HepG2 (cell line): ENCODE measurements at regions not wholly inside any gene's neighbourhood (a gene's known extent, or its start where the extent isn't known, plus 50 kb on each side); places are given as distances from the start of the nearest gene placed in this dataset.

ENCODE experiments used
- ATAC-seq: fragments of 200-7000 bp; cut with Tn5 transposase; 3 replicates; pipeline ENCODE4 v1.9.1; 2020; ENCODE audit warnings: mild to moderate bottlenecking, moderate library complexity
- BruUV-seq: library from RNA; stranded (reverse); fragments of 400-500 nt; replicated peaks from 2 replicates; lab custom pipeline; 2021; lab: Mats Ljungman, UMichigan
- CTCF ChIA-PET: fragments of 300-600 bp; formaldehyde crosslinking; extraction: SDS; loops from one replicate; lab custom pipeline; 2021; ENCODE audit warnings: low total read pairs, inconsistent platforms, low intra/inter-chr PET ratio; lab: Yijun Ruan, JAX
- POLR2A ChIA-PET: fragments of 350-600 bp; sonication (Branson Sonifier 250); formaldehyde crosslinking; loops from one replicate; lab custom pipeline; 2020; ENCODE audit warnings: antibody characterized with exemption, inconsistent platforms; lab: Yijun Ruan, JAX
- DNase-seq: peaks from one replicate; pipeline ENCODE4 v3.0.0-alpha.2; 2015; ENCODE audit warnings: low spot score
- FAIRE-seq: peaks from 3 replicates; lab custom pipeline; 2011; peaks lifted over from hg19 to GRCh38; lab: Jason Lieb, UNC
- H2AFZ ChIP-seq: one replicate; pipeline ENCODE4 v1.6.1; 2011; ENCODE audit warnings: low read length, inconsistent platforms
- H3K27ac ChIP-seq: fragments of 300-600 bp; 3 replicates; pipeline ENCODE4 v1.8.0; 2011; ENCODE audit warnings: mixed run types, mild to moderate bottlenecking, mixed read lengths, low read length, inconsistent platforms; ENCODE audit not compliant: insufficient read depth; ENCODE audit errors: extremely low read length
- H3K27me3 ChIP-seq, 2 experiments: fragments of 200-600 bp in 1 of 2; 2 replicates in 1 of 2; 3 replicates in 1 of 2; pipeline versions ENCODE4 v1.6.0 to v1.8.0; 2011; ENCODE audit warnings: low read length in 2 of 2, mild to moderate bottlenecking in 2 of 2, moderate library complexity in 2 of 2, inconsistent platforms in 1 of 2; ENCODE audit not compliant: insufficient read depth in 2 of 2, control insufficient read depth in 1 of 2
- H3K36me3 ChIP-seq, 2 experiments: fragments of 200-600 bp in 1 of 2; replicated peaks in 1 of 2; 2 replicates in 1 of 2; 3 replicates in 1 of 2; pipeline versions ENCODE4 v1.5.1 to v1.8.0; 2011; ENCODE audit warnings: low read length in 2 of 2, inconsistent platforms in 1 of 2; ENCODE audit not compliant: insufficient read depth in 2 of 2, control insufficient read depth in 1 of 2
- H3K4me1 ChIP-seq: 2 replicates; pipeline ENCODE4 v1.5.1; 2012; ENCODE audit warnings: low read length, inconsistent platforms; ENCODE audit not compliant: insufficient read depth
- H3K4me2 ChIP-seq: 2 replicates; pipeline ENCODE4 v1.6.0; 2011; ENCODE audit warnings: low read depth, low read length, inconsistent platforms
- H3K4me3 ChIP-seq, 3 experiments: fragments of 200-600 bp in 1 of 3; sonication (generic), shearing (Covaris generic) in 1 of 3; replicated peaks in 1 of 3; 2 replicates each; pipeline ENCODE4 v1.5.1; 2011 to 2016; ENCODE audit warnings: low read length in 3 of 3, inconsistent platforms in 2 of 3, low read depth in 2 of 3, mild to moderate bottlenecking in 2 of 3, control low read depth in 1 of 3, mixed read lengths in 1 of 3; ENCODE audit not compliant: insufficient read depth in 1 of 3
- H3K79me2 ChIP-seq: one replicate; pipeline ENCODE4 v1.6.1; 2011; ENCODE audit warnings: low read length, inconsistent platforms; ENCODE audit not compliant: insufficient read depth
- H3K9ac ChIP-seq: 2 replicates; pipeline ENCODE4 v1.6.0; 2011; ENCODE audit warnings: mild to moderate bottlenecking, low read depth, low read length, inconsistent platforms; ENCODE audit not compliant: insufficient read depth
- H3K9me3 ChIP-seq: 2 replicates; pipeline ENCODE4 v1.5.1; 2012; ENCODE audit warnings: mild to moderate bottlenecking, low read length
- H4K20me1 ChIP-seq: 2 replicates; pipeline ENCODE4 v1.6.0; 2011; ENCODE audit warnings: inconsistent platforms, mild to moderate bottlenecking, low read length, moderate library complexity; ENCODE audit not compliant: insufficient read depth
- AGO2 ChIP-seq: fragments of 200-400 bp; formaldehyde crosslinking; optimal IDR thresholded peaks from 2 replicates; pipeline ENCODE3; 2017; ENCODE audit warnings: mild to moderate bottlenecking, low read depth, low read length, moderate library complexity
- ARID2 ChIP-seq: sonication (generic); formaldehyde crosslinking; IDR thresholded peaks from 2 replicates; pipeline ENCODE4 v1.8.1; 2022; ENCODE audit warnings: mild to moderate bottlenecking, missing genetic modification reagents, borderline replicate concordance
- GZF1 ChIP-seq: sonication (generic); formaldehyde crosslinking; IDR thresholded peaks from 2 replicates; pipeline ENCODE4 v1.5.1; 2020; ENCODE audit warnings: mild to moderate bottlenecking, missing genetic modification reagents
- SRSF1 ChIP-seq: fragments of 200-400 bp; formaldehyde crosslinking; optimal IDR thresholded peaks from 2 replicates; pipeline ENCODE3; 2017; ENCODE audit warnings: mild to moderate bottlenecking, low read depth, low read length, moderate library complexity
- ZBTB21 ChIP-seq: sonication (generic); formaldehyde crosslinking; IDR thresholded peaks from 2 replicates; pipeline ENCODE4 v1.4.0; 2020; ENCODE audit warnings: missing genetic modification reagents
- ZBTB8A ChIP-seq: sonication (generic); formaldehyde crosslinking; IDR thresholded peaks from 2 replicates; pipeline ENCODE4 v1.4.0; 2020; ENCODE audit warnings: mild to moderate bottlenecking, low read depth, missing genetic modification reagents, borderline replicate concordance
- ZNF407 ChIP-seq: sonication (generic); formaldehyde crosslinking; IDR thresholded peaks from one replicate; pipeline ENCODE4 v1.5.1; 2020; ENCODE audit warnings: mild to moderate bottlenecking, missing genetic modification reagents; ENCODE audit errors: not compliant biosample characterization
- ZNF414 ChIP-seq: sonication (generic); formaldehyde crosslinking; IDR thresholded peaks from 2 replicates; pipeline ENCODE4 v1.5.0; 2020; ENCODE audit warnings: missing genetic modification reagents
- ZNF766 ChIP-seq: sonication (generic); formaldehyde crosslinking; IDR thresholded peaks from 2 replicates; pipeline ENCODE4 v1.5.0; 2020; ENCODE audit warnings: missing genetic modification reagents, borderline replicate concordance
- WGBS: methylation state at CpG from one replicate; pipeline ENCODE4 v1.1.6; 2017; ENCODE audit warnings: low lambda C conversion rate; 5-methylcytosine and 5-hydroxymethylcytosine counted together
- in situ Hi-C: cut with HindIII; loops from 2 replicates; pipeline ENCODE4 v1.10.0; 2017; ENCODE audit warnings: low pct_unique_long_range_greater_than_20kb; ENCODE audit not compliant: extremely low pct_ligation_motif_present
- intact Hi-C: fragments of 100-400 bp; cut with micrococcal nuclease; formaldehyde crosslinking; loops from one replicate; pipeline ENCODE4 v1.10.0; 2022; ENCODE audit not compliant: unreplicated experiment
- TF ChIP-seq, protein P1 (sequence below): sonication (generic); formaldehyde crosslinking; IDR thresholded peaks from 2 replicates; pipeline ENCODE4 v1.8.1; 2023; ENCODE audit warnings: mild to moderate bottlenecking, missing genetic modification reagents

- Histone ChIP-seq H3K4me2 (no peak overlapping the region), H3K36me3 (no peaks in the 10 kb centered on the region), H3K79me2 (no peaks in the 10 kb centered on the region), H2AFZ (no peak overlapping the region), H3K9me3 (no peaks in the 10 kb centered on the region), H3K4me3 (no peak overlapping the region), H3K9ac (no peak overlapping the region), H3K27ac (no peak overlapping the region), H3K4me1 (no peaks in the 10 kb centered on the region), H4K20me1 (no peaks in the 10 kb centered on the region), H3K27me3 (no peaks in the 10 kb centered on the region; a peak in 1 of 5 replicates)
- 10% methylated on average over 4 of the region's 6 CpGs for WGBS
- CTCF ChIA-PET: no interaction called here
- no TSS peak for BruUV-seq
- TF ChIP-seq ZNF766 (CRISPR knock-in tag) (no peak), ZBTB8A (CRISPR knock-in tag) (no peak), GZF1 (CRISPR knock-in tag) (no peak), SRSF1 (no peak), ZBTB21 (CRISPR knock-in tag) (no peak), AGO2 (no peak), ARID2 (CRISPR knock-in tag) (no peak), ZNF407 (no peak), ZNF414 (CRISPR knock-in tag) (no peak)
- TF ChIP-seq, protein P1, sequence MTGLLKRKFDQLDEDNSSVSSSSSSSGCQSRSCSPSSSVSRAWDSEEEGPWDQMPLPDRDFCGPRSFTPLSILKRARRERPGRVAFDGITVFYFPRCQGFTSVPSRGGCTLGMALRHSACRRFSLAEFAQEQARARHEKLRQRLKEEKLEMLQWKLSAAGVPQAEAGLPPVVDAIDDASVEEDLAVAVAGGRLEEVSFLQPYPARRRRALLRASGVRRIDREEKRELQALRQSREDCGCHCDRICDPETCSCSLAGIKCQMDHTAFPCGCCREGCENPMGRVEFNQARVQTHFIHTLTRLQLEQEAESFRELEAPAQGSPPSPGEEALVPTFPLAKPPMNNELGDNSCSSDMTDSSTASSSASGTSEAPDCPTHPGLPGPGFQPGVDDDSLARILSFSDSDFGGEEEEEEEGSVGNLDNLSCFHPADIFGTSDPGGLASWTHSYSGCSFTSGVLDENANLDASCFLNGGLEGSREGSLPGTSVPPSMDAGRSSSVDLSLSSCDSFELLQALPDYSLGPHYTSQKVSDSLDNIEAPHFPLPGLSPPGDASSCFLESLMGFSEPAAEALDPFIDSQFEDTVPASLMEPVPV (CRISPR knock-in tag): no peak
- intact Hi-C loops: no loop called here
- no peak for DNase-seq
- in situ Hi-C loops: no loop called here
- no peak for ATAC-seq
- POLR2A ChIA-PET: no interaction called here
- no peak for FAIRE-seq
These were observed 156.2 kb upstream of the CTTNBP2NL start for GRCh38 chr1:112239683-112240330.
